HG03565 (cell line): ENCODE measurements at regions not wholly inside any gene's neighbourhood (a gene's known extent, or its start where the extent isn't known, plus 50 kb on each side); places are given as distances from the start of the nearest gene placed in this dataset.
"Not testable (repeated sequence)": the region's sequence is repeated elsewhere in the genome, so short reads cannot be mapped to it uniquely, and the experiment has no call there.

ENCODE experiments used
- ATAC-seq: cut with Tn5 transposase; IDR thresholded peaks from one replicate; pipeline ENCODE4 v1.9.1; 2021; ENCODE audit warnings: mild to moderate bottlenecking, moderate library complexity; ENCODE audit not compliant: unreplicated experiment

- peak; percentile 73 for ATAC-seq
Measured at GRCh38 chr3:86563400-86563970, 427.5 kb downstream of the VGLL3 start.

DNA sequence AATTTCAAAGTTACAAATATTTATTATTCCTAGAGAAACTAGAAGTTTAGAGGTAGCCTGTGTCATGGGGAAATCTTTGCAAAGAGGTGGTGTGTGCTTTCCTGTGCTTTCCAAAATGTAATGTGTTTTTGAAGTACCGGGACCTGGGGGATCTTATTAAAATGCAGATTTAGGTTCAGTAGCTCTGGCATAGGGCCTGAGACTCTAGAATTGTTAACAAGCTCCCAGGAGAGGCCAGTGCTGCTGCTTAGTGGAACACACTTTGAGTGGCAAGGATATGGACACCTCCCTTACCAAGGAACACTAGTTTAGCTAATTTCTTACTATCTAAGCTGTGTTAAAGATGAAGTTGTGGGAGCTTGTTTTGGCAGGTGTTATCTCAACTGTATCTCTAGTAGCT, 428.9 kb downstream of the VGLL3 start:
- ATAC-seq: no peak

DNA sequence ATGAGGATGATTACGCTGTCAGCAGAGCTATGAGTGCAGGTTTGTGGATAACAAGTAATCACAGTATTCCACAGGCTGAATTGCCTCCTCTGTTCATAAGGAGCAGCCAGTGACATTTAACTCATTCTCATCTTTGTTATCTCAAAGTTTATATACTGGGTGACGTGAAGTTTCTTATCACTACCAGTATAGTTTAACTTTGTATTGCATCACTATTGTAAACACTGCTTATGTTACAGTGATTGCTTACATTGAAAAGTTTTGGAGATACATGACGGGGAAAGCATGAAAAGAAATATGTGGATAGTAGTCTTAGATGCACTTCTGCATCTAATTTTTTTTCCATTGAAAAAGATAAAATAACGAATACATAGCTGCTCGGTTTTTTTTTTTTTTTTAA, 429.7 kb downstream of the VGLL3 start:
- ATAC-seq: no peak

- no peak for ATAC-seq
Measured at GRCh38 chr3:86554383-86554782, 436.6 kb downstream of the VGLL3 start.

DNA sequence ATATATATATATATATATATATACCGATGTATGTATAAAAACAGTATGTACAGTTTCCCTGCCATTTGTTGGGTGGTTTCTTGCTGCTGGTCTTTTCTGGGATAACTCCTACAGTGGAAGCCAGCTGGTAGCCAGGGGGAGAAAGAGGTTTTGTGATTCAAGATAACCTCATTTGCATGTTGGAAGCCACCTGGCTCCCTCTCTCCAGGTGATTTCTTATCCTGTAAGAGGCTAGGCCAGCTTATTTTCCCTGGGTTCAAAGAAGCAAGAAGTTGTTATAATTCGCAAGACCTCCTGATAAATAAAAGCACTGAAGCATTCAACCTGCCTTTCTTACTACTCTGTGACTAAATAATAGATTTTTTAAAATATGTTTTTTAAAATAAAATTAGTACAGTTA, 443.3 kb downstream of the VGLL3 start:
- ATAC-seq: no peak

- ATAC-seq: no peak
Measured at GRCh38 chr3:86537171-86537570, 453.8 kb downstream of the VGLL3 start.

DNA sequence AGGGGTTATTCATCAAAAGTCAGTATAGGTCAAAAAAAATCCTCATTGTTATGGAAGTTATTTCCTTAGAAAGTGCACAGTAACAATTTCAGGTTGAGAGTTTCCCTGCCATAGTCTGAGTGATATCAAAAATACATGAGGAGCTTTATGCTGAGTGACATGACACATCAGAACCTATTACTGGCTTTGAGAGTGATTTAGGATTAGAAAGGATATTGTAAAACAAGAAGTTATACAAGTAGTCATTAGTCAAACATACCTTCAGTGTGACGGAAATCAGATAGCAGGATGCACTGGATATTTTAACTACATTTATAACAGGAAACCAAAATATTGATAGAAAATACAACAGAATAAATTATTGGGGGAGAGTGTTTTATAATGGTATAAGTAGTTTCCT, 471.1 kb downstream of the VGLL3 start:
- no peak for ATAC-seq

- no peak for ATAC-seq
Measured at GRCh38 chr3:86481636-86482035, 509.3 kb downstream of the VGLL3 start.

GRCh38 chr3:86481031-86481430, 509.9 kb downstream of the VGLL3 start:
- ATAC-seq: no peak

DNA sequence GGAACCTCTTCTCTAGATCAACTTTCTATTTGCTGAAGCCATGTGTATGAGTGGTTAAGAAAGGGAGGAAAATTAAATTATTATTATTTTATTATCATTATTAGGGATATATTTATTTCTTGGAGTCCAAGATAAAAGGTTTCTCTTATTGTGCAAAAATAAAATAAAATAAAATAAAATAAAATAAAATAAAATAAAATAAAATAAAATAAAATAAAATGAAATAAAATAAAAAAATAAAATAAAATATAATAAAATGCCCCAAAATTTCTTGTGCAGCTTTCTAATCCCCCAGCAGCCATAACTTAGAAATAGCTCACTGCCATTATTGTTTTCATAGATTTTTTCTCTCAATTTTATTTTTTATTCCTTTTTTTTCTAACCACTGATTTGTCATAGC, 526.8 kb downstream of the VGLL3 start:
- ATAC-seq: no peak

DNA sequence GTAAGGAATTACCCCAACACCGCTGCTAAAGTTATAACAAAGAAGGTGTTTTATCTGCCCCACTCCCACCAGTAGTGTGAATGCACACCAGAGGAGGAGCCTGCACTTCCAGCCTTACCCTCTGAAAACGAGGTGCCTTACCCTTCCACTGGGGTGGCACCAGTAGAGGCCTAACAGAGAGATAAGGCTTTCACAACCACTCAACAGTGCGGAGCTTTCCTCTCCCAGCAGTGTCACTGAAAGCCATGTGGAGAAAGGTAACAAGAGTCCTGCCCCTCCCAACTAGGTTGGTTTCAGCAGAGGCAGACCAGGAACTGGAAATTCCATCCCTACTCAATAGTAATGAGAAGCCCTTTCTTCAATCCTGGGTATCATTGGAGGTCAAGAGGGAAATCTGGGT, 539.2 kb downstream of the VGLL3 start:
- ATAC-seq: no peak

DNA sequence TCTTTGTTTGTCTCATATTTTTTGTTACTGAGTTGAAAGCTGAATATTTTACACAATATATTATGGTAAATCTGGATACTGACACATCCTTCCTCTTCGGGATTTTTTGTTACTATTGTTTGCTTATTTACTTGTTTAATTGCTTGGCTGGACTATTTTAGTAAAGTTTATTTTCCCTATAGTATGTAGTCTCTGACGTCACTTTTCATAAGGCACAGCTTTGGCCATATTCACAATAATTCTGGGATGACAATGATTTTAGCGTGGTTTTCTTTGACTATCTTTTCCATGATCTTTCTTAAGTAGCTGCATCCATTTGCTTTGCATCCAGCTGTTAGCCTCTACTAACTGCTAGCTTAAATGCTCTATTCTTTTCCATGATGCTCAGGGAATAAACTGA, 552.4 kb downstream of the VGLL3 start:
- no peak for ATAC-seq

DNA sequence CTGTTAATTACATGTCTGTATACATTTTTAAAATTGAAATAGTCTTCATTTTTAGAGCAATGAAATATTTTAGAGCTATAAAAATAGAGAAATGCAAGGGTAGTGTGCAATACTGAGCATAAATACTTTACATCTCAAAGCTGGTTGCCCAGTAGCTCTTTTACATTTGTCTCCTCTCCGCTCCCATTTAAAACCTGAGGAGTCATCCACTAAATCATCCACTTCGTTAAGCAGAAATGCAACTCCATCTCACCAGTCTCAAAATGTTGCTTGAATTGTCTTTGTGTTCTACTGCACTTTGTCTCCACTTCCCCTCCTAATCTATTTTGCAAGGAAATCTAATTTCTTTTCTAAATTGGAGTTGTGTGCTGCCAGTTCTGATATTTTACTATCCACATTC, 563.6 kb downstream of the VGLL3 start:
- no peak for ATAC-seq

GRCh38 chr3:86420990-86421739, 569.8 kb downstream of the VGLL3 start:
- ATAC-seq: no peak

DNA sequence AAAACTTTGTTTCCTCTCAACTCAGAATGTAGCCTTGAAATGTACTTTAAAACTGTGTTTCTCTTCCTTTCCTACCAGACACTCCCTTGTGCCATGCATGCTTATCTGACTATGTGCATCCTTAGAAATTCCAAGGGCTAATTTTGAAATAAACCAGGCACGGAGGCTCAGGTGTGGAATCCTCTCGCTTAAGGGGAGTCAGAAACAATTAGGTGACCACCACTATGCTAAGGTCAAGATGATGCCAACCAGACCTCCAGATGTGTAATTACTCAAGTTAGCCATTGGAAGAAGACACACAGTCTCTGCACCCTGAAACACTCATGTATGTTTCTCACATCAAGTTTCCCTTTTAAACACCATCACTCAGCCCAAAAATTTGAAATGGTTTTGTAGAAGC, 572.1 kb downstream of the VGLL3 start:
- ATAC-seq: no peak

DNA sequence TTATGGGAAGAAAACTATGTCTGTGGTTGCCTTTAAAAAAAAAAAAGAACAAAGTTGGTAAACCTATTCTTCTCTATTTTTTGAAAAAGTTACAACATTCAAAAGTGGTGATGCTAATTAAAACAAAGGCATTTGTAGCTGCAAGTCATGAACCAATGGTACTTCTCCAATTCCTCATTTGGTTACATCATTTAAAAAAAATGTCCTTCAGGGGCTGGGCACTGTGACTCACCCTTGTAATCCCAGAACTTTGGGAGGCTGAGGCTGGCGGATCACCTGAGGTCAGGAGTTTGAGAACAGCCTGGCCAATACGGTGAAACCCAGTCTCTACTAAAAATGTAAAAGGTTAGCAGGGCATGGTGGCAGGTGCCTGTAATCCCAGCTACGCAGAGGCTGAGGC, 574.6 kb downstream of the VGLL3 start:
- no peak for ATAC-seq

- no peak for ATAC-seq
Measured at GRCh38 chr3:86413645-86414044, 577.3 kb downstream of the VGLL3 start.

DNA sequence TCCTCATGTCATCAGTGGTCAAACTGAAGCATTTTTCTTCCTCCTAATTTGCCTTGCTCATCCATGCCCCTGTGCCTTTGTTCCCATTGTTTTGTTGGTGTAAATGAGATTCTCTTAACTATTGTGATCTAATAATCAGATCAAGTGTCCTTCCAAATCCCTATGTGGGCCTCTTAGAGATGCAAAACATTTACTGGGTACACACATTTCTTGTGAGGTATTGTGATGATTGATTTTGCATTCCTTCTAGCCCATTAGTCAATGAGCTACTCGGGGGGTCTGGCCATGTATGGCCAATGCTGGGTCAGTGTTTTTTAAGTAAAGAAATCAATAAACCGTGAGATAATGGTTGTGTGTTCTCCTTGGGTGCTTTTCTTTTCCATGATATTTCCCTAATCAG, 580.4 kb downstream of the VGLL3 start:
- no peak for ATAC-seq

- not testable (repeated sequence) for ATAC-seq
Measured at GRCh38 chr3:86389759-86390158, 601.2 kb downstream of the VGLL3 start.

DNA sequence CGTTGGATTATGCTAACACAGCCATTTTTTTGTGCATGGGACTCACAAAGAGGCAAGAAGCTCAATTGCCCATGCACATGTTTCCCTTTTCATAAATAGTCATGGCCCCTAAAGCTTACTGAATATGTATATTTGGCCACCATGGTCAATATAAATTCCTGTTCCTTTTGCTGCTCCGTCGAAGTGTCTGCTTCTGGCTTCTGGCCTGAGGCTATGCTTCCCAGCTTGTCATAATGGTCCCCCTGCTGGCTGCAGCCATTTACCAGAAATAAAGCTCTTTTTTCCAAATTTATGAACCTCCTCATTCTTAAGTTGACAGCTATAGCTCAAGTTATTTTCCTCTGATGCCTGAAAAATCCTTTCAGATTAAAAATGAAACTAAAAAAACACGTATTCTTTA, 602.1 kb downstream of the VGLL3 start:
- no peak for ATAC-seq

GRCh38 chr3:86382556-86382955, 608.4 kb downstream of the VGLL3 start:
- ATAC-seq: no peak

- no peak for ATAC-seq
Measured at GRCh38 chr3:86381247-86381646, 609.7 kb downstream of the VGLL3 start.

DNA sequence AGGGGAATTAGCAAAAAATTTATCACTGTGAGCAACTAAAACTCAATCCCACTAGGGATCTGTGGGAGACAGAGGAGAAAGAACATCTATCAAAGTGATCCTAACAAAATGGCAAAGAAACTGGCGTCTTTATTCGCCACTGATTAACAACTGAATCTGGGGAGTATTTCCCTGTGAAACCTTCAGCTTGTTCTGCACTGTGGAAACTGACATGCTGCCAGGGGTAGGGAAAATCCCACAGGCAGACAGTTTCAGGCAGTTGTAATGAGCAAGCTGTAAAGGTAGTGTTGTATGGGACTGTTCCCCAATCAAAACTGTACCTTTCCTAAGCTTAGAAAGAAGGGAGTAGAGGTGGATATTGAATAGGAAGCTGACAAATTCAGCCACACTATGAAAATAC, 611.7 kb downstream of the VGLL3 start:
- no peak for ATAC-seq
